HCT116 (cell line): ENCODE measurements at regions not wholly inside any gene's neighbourhood (a gene's known extent, or its start where the extent isn't known, plus 50 kb on each side); places are given as distances from the start of the nearest gene placed in this dataset.

Experiments
- ATAC-seq: fragments of 200-7000 bp; cut with Tn5 transposase; 2 replicates; pipeline ENCODE4 v1.9.1; 2020; ENCODE audit warnings: mild to moderate bottlenecking, moderate library complexity
- BruUV-seq: library from RNA; stranded (reverse); fragments of 400-500 nt; replicated peaks from 2 replicates; lab custom pipeline; 2021; lab: Mats Ljungman, UMichigan
- CTCF ChIA-PET: fragments of 300-600 bp; sonication (Branson Sonifier 250); formaldehyde crosslinking; loops from one replicate; lab custom pipeline; 2021; ENCODE audit warnings: antibody characterized with exemption; lab: Charles Lee
- POLR2A ChIA-PET: fragments of 300-600, 350-600 bp; sonication (Branson Sonifier 250); formaldehyde crosslinking; loops from one replicate; lab custom pipeline; 2021; ENCODE audit warnings: antibody characterized with exemption; lab: Charles Lee
- RAD21 ChIA-PET, 2 experiments: fragments of 300-600 bp; sonication (Branson Sonifier 250); formaldehyde crosslinking; loops; one replicate each; lab custom pipeline; 2023; ENCODE audit warnings: low total read pairs in 2 of 2; ENCODE audit not compliant: uncharacterized antibody in 2 of 2, unreplicated experiment in 2 of 2, low non-redundant PET in 1 of 2; lab: Charles Lee
- DNase-seq: peaks from one replicate; pipeline ENCODE4 v3.0.0-alpha.2; 2010; ENCODE audit warnings: low read depth, low spot score
- H2AFZ ChIP-seq: fragments of 200-600 bp; shearing (Covaris generic), sonication (generic); 2 replicates; pipeline ENCODE4 v1.6.1; 2017; ENCODE audit warnings: low read depth, mixed run types, mixed read lengths, antibody characterized with exemption, low read length; ENCODE audit not compliant: poor library complexity, severe bottlenecking
- H3K27ac ChIP-seq: 2 replicates; pipeline ENCODE4 v1.5.1; 2012; ENCODE audit warnings: low read depth, low read length
- H3K27me3 ChIP-seq: fragments of 200-600 bp; sonication (generic); 2 replicates; pipeline ENCODE4 v1.6.1; 2016; ENCODE audit warnings: mixed run types, low read length, mixed read lengths; ENCODE audit not compliant: insufficient read depth
- H3K36me3 ChIP-seq, 2 experiments: fragments of 200-500 bp in 1 of 2; fragments of 200-600 bp in 1 of 2; sonication (Bioruptor generic) in 1 of 2; sonication (generic) in 1 of 2; 2 replicates each; pipeline versions ENCODE4 v1.5.1 to v1.6.1; 2014 to 2016; ENCODE audit warnings: low read length in 2 of 2, inconsistent platforms in 1 of 2, mixed read lengths in 1 of 2, mixed run types in 1 of 2; ENCODE audit not compliant: insufficient read depth in 2 of 2, control insufficient read depth in 1 of 2
- H3K4me1 ChIP-seq, 2 experiments: fragments of 200-600 bp in 1 of 2; sonication (generic) in 1 of 2; 2 replicates each; pipeline versions ENCODE4 v1.5.1 to v1.6.1; 2012 to 2017; ENCODE audit warnings: low read length in 2 of 2, inconsistent platforms in 1 of 2, mild to moderate bottlenecking in 1 of 2, mixed read lengths in 1 of 2, mixed run types in 1 of 2, moderate library complexity in 1 of 2; ENCODE audit not compliant: insufficient read depth in 2 of 2, control insufficient read depth in 1 of 2
- H3K4me2 ChIP-seq: fragments of 200-600 bp; sonication (generic); 2 replicates; pipeline ENCODE4 v1.6.1; 2017; ENCODE audit warnings: mixed run types, low read length, mixed read lengths
- H3K4me3 ChIP-seq, 2 experiments: fragments of 200-600 bp in 1 of 2; sonication (generic) in 1 of 2; replicated peaks in 1 of 2; 2 replicates each; pipeline ENCODE4 v1.5.1; 2011 to 2016; ENCODE audit warnings: low read length in 2 of 2, control low read depth in 1 of 2, low read depth in 1 of 2, mild to moderate bottlenecking in 1 of 2, mixed read lengths in 1 of 2, mixed run types in 1 of 2
- H3K79me2 ChIP-seq: fragments of 200-600 bp; sonication (generic); 2 replicates; pipeline ENCODE4 v1.6.1; 2017; ENCODE audit warnings: mild to moderate bottlenecking, mixed run types, low read length, moderate library complexity, mixed read lengths; ENCODE audit not compliant: insufficient read depth
- H3K9ac ChIP-seq: fragments of 200-600 bp; sonication (generic); 2 replicates; pipeline ENCODE4 v1.6.1; 2016; ENCODE audit warnings: low read length, mixed read lengths
- H3K9me2 ChIP-seq: fragments of 200-600 bp; sonication (generic), shearing (Covaris generic); 2 replicates; pipeline ENCODE4 v1.6.1; 2017; ENCODE audit warnings: mixed run types, mild to moderate bottlenecking, moderate library complexity; ENCODE audit not compliant: insufficient read depth
- H3K9me3 ChIP-seq, 2 experiments: fragments of 200-500 bp in 1 of 2; fragments of 200-600 bp in 1 of 2; sonication (Bioruptor generic) in 1 of 2; sonication (generic) in 1 of 2; 2 replicates each; pipeline ENCODE4 v1.6.1; 2014 to 2017; ENCODE audit warnings: low read length in 2 of 2, mixed read lengths in 2 of 2, inconsistent platforms in 1 of 2, low read depth in 1 of 2, mild to moderate bottlenecking in 1 of 2, mixed run types in 1 of 2, moderate library complexity in 1 of 2; ENCODE audit not compliant: control insufficient read depth in 1 of 2, insufficient read depth in 1 of 2
- H4K20me1 ChIP-seq: fragments of 200-600 bp; sonication (generic), shearing (Covaris generic); 2 replicates; pipeline ENCODE4 v1.6.1; 2017; ENCODE audit warnings: mixed run types, mild to moderate bottlenecking, moderate library complexity; ENCODE audit not compliant: insufficient read depth
- CBX3 ChIP-seq: IDR thresholded peaks from 2 replicates; pipeline ENCODE4 v1.6.1; 2012; ENCODE audit warnings: low read depth
- EZH2 ChIP-seq: fragments of 200-600 bp; sonication (generic); IDR thresholded peaks from 2 replicates; pipeline ENCODE4 v1.6.1; 2017; ENCODE audit warnings: antibody characterized with exemption, mixed run types
- JUND ChIP-seq: IDR thresholded peaks from 2 replicates; pipeline ENCODE4 v1.6.1; 2012
- MAX ChIP-seq: IDR thresholded peaks from 2 replicates; pipeline ENCODE4 v1.6.1; 2012
- POLR2A ChIP-seq: IDR thresholded peaks from 2 replicates; pipeline ENCODE4 v1.7.0; 2011; ENCODE audit warnings: borderline replicate concordance; ENCODE audit not compliant: insufficient read depth, insufficient read length; ENCODE audit errors: extremely low read depth
- POLR2AphosphoS5 ChIP-seq: IDR thresholded peaks from 2 replicates; pipeline ENCODE4 v1.6.1; 2011; ENCODE audit warnings: mild to moderate bottlenecking, low read depth, low read length, moderate library complexity
- RAD21 ChIP-seq: IDR thresholded peaks from 2 replicates; pipeline ENCODE4 v1.6.1; 2012; ENCODE audit warnings: low read depth, mild to moderate bottlenecking
- SIN3A ChIP-seq: IDR thresholded peaks from 2 replicates; pipeline ENCODE4 v1.6.1; 2012; ENCODE audit warnings: low read depth
- SP1 ChIP-seq: IDR thresholded peaks from 2 replicates; pipeline ENCODE4 v1.6.1; 2012; ENCODE audit warnings: low read depth
- TCF7L2 ChIP-seq: IDR thresholded peaks from 2 replicates; pipeline ENCODE4 v1.7.0; 2011; ENCODE audit warnings: borderline replicate concordance, inconsistent platforms; ENCODE audit not compliant: insufficient read depth, insufficient read length; ENCODE audit errors: extremely low read depth
- ZBTB33 ChIP-seq: IDR thresholded peaks from 2 replicates; pipeline ENCODE4 v1.6.1; 2011; ENCODE audit warnings: mild to moderate bottlenecking, low read length, moderate library complexity; ENCODE audit not compliant: insufficient replicate concordance; ENCODE audit errors: extremely low read depth
- ZNF274 ChIP-seq: fragments of 200-500 bp; sonication (Bioruptor generic); IDR thresholded peaks from 2 replicates; pipeline ENCODE4 v1.6.1; 2014; ENCODE audit warnings: mild to moderate bottlenecking, low read depth, low read length, inconsistent platforms
- intact Hi-C: fragments of 100-400 bp; cut with micrococcal nuclease; formaldehyde crosslinking; loops from 2 replicates; pipeline ENCODE4 v1.10.0; 2022

GRCh38 chr1:213337025-213337678 is 286.1 kb downstream of the RPS6KC1 start:
- TF ChIP-seq SP1 = no peak
- TF ChIP-seq ZBTB33 = no peak
- TF ChIP-seq JUND = no peak
- TF ChIP-seq SIN3A = no peak
- no peak for TF ChIP-seq MAX
- TF ChIP-seq CBX3 = no peak
- no peak for TF ChIP-seq POLR2AphosphoS5
- no peak for TF ChIP-seq ZNF274
- TF ChIP-seq EZH2 = no peak
- TF ChIP-seq POLR2A = no peak
- TF ChIP-seq TCF7L2 = no peak
- TF ChIP-seq RAD21 = no peak
- TF ChIP-seq, all 23 proteins: peak for 0
- intact Hi-C loops = no loop called here

More at GRCh38 chr1:213337025-213337678, 286.1 kb downstream of the RPS6KC1 start:
- H3K79me2 ChIP-seq = no peaks in the 10 kb centered on the region
- no peaks in the 10 kb centered on the region for H4K20me1 ChIP-seq
- no TSS peak for BruUV-seq
- no peak overlapping the region for H3K4me2 ChIP-seq
- CTCF ChIA-PET = no interaction called here
- DNase-seq (no peak), ATAC-seq (no peak)
- POLR2A ChIA-PET = no interaction called here
- RAD21 ChIA-PET = no interaction called here
- H3K9ac ChIP-seq = no peak overlapping the region
- no peaks in the 10 kb centered on the region for H3K9me2 ChIP-seq
- no peak overlapping the region for H3K4me3 ChIP-seq
- no peaks in the 10 kb centered on the region for H3K4me1 ChIP-seq
- H3K36me3 ChIP-seq = no peaks in the 10 kb centered on the region
- H3K9me3 ChIP-seq = no peaks in the 10 kb centered on the region
- H3K27me3 ChIP-seq = no peaks in the 10 kb centered on the region
- no peak overlapping the region for H3K27ac ChIP-seq
- H2AFZ ChIP-seq = no peak overlapping the region
